Common myeloid progenitor, CD34-positive (primary cell): ENCODE measurements at regions not wholly inside any gene's neighbourhood (a gene's known extent, or its start where the extent isn't known, plus 50 kb on each side); places are given as distances from the start of the nearest gene placed in this dataset.
"Not testable (repeated sequence)": the region's sequence is repeated elsewhere in the genome, so short reads cannot be mapped to it uniquely, and the experiment has no call there.

Experiments used
- CTCF ChIA-PET: fragments of 350-600 bp; sonication (Branson Sonifier 250); formaldehyde crosslinking; loops from one replicate; lab custom pipeline; 2021; ENCODE audit warnings: antibody characterized with exemption; lab: Charles Lee
- POLR2A ChIA-PET: fragments of 350-600 bp; sonication (Branson Sonifier 250); formaldehyde crosslinking; loops from one replicate; lab custom pipeline; 2021; ENCODE audit warnings: antibody characterized with exemption; lab: Charles Lee
- DNase-seq, 3 donors: peaks; one replicate each; pipeline versions ENCODE4 v3.0.0 to v3.0.0-alpha.2; 2013
- H3K27ac ChIP-seq, 2 experiments: 1 replicate in 1 of 2; 2 replicates in 1 of 2; pipeline ENCODE4 v1.7.0; 2013; ENCODE audit warnings: inconsistent platforms in 2 of 2, low read length in 2 of 2, mild to moderate bottlenecking in 2 of 2, low read depth in 1 of 2, moderate library complexity in 1 of 2; ENCODE audit not compliant: severe bottlenecking in 2 of 2, insufficient read depth in 1 of 2, poor library complexity in 1 of 2
- H3K27me3 ChIP-seq, 5 experiments: replicated peaks in 2 of 5; 1 replicate in 3 of 5; 2 replicates in 2 of 5; pipeline versions ENCODE4 v1.6.1 to v1.7.0; 2013; ENCODE audit warnings: low read length in 4 of 5, mild to moderate bottlenecking in 2 of 5, moderate library complexity in 2 of 5, inconsistent platforms in 1 of 5; ENCODE audit not compliant: insufficient read depth in 5 of 5, control insufficient read depth in 4 of 5
- H3K36me3 ChIP-seq, 4 experiments: 1 replicate in 2 of 4; 2 replicates in 2 of 4; pipeline versions ENCODE4 v1.6.1 to v1.7.0; 2013; ENCODE audit warnings: low read length in 3 of 4, control low read depth in 1 of 4, mild to moderate bottlenecking in 1 of 4; ENCODE audit not compliant: control insufficient read depth in 4 of 4, insufficient read depth in 4 of 4
- H3K4me1 ChIP-seq, 4 experiments: 1 replicate in 3 of 4; 2 replicates in 1 of 4; pipeline versions ENCODE4 v1.6.1 to v1.7.1; 2013; ENCODE audit warnings: low read length in 3 of 4, mild to moderate bottlenecking in 3 of 4, control low read depth in 1 of 4, inconsistent platforms in 1 of 4, moderate library complexity in 1 of 4; ENCODE audit not compliant: control insufficient read depth in 4 of 4, insufficient read depth in 4 of 4; ENCODE audit errors: control extremely low read depth in 1 of 4
- H3K4me3 ChIP-seq, 7 experiments: 1 replicate in 4 of 7; 2 replicates in 3 of 7; pipeline versions ENCODE4 v1.5.1 to v1.7.0; 2013; ENCODE audit warnings: mild to moderate bottlenecking in 7 of 7, low read length in 6 of 7, moderate library complexity in 6 of 7, inconsistent platforms in 2 of 7, low read depth in 2 of 7, control low read depth in 1 of 7; ENCODE audit not compliant: insufficient read depth in 4 of 7, control insufficient read depth in 1 of 7; ENCODE audit errors: extremely low read depth in 1 of 7
- H3K9me3 ChIP-seq, 5 experiments: 1 replicate in 4 of 5; 2 replicates in 1 of 5; pipeline versions ENCODE4 v1.6.1 to v1.7.1; 2013; ENCODE audit warnings: low read length in 4 of 5, mild to moderate bottlenecking in 2 of 5, inconsistent platforms in 1 of 5, low read depth in 1 of 5, moderate library complexity in 1 of 5; ENCODE audit not compliant: control insufficient read depth in 4 of 5, insufficient read depth in 2 of 5; ENCODE audit errors: control extremely low read depth in 1 of 5
- WGBS: methylation state at CpG from one replicate; pipeline ENCODE4 v1.1.5; 2013; ENCODE audit not compliant: insufficient coverage; 5-methylcytosine and 5-hydroxymethylcytosine counted together

GRCh38 chr5:144596517-144596916, 425.8 kb downstream of the KCTD16 start:
- CTCF ChIA-PET: interaction anchor here (1.0 kb wide), 1 partner anchor 11 kb away, joined by 3 read pairs; no protein-coding TSS in a partner anchor
- Histone ChIP-seq H3K4me3 (no peak overlapping the region), H3K36me3 (no peaks in the 10 kb centered on the region), H3K27ac (no peak overlapping the region), H3K27me3 (peaks cover 0 to 19% (median 13%) of the 10 kb centered on the region in 5 experiments), H3K4me1 (no peaks in the 10 kb centered on the region), H3K9me3 (peaks cover 0 to 4% (median 0%) of the 10 kb centered on the region in 5 experiments)
- POLR2A ChIA-PET: no interaction called here
- DNase-seq: no peak
- 100% methylated on average over 1 of the region's 2 CpGs for WGBS

- H3K9me3 ChIP-seq: peaks cover 0 to 4% (median 0%) of the 10 kb centered on the region in 5 experiments
- CTCF ChIA-PET: no interaction called here
- H3K4me1 ChIP-seq: no peaks in the 10 kb centered on the region
- H3K27ac ChIP-seq: no peak overlapping the region
- WGBS: 94% methylated on average over 24 of the region's 25 CpGs
- no peaks in the 10 kb centered on the region for H3K36me3 ChIP-seq
- POLR2A ChIA-PET: no interaction called here
- peaks cover 0 to 19% (median 11%) of the 10 kb centered on the region in 5 experiments for H3K27me3 ChIP-seq
- DNase-seq: no peak
- H3K4me3 ChIP-seq: no peak overlapping the region
Observed at GRCh38 chr5:144594919-144595318, 424.2 kb downstream of the KCTD16 start.

- H3K36me3 ChIP-seq, CTCF ChIA-PET, H3K4me3 ChIP-seq, H3K4me1 ChIP-seq, DNase-seq, H3K27ac ChIP-seq, POLR2A ChIA-PET, H3K9me3 ChIP-seq: not testable (repeated sequence)
- WGBS: 93% methylated on average over 2 of the region's 4 CpGs
- peaks cover 0 to 19% (median 11%) of the 10 kb centered on the region in 5 experiments for H3K27me3 ChIP-seq
Observed at GRCh38 chr5:144594234-144594633, 423.6 kb downstream of the KCTD16 start.

- CTCF ChIA-PET: interaction anchor here (1.4 kb wide), 1 partner anchor 11 kb away, joined by 3 read pairs; no protein-coding TSS in a partner anchor
- H3K36me3 ChIP-seq: no peaks in the 10 kb centered on the region
- no peaks in the 10 kb centered on the region for H3K4me1 ChIP-seq
- no peak overlapping the region for H3K4me3 ChIP-seq
- no peak overlapping the region for H3K27ac ChIP-seq
- DNase-seq: no peak
- POLR2A ChIA-PET: no interaction called here
- no peaks in the 10 kb centered on the region for H3K27me3 ChIP-seq
- no peaks in the 10 kb centered on the region for H3K9me3 ChIP-seq
- 61% methylated on average over 3 of the region's 5 CpGs for WGBS
Observed at GRCh38 chr5:144585681-144586080, 415.0 kb downstream of the KCTD16 start.

- no peaks in the 10 kb centered on the region for H3K27me3 ChIP-seq
- no peak overlapping the region for H3K27ac ChIP-seq
- ChIA-PET POLR2A (no interaction called here), CTCF (no interaction called here)
- H3K36me3 ChIP-seq: no peaks in the 10 kb centered on the region
- no peak for DNase-seq
- no peaks in the 10 kb centered on the region for H3K4me1 ChIP-seq
- WGBS: 97% methylated on average over 7 of the region's 7 CpGs
- no peak overlapping the region for H3K4me3 ChIP-seq
- H3K9me3 ChIP-seq: peaks cover 0 to 1% (median 0%) of the 10 kb centered on the region in 5 experiments
Observed at GRCh38 chr5:144583541-144584449, 413.1 kb downstream of the KCTD16 start.

GRCh38 chr5:144582066-144582465, 411.4 kb downstream of the KCTD16 start:
- WGBS: no CpG with 5 or more reads among the region's 3 CpGs
- ChIA-PET CTCF (no interaction called here), POLR2A (no interaction called here)
- Histone ChIP-seq H3K36me3 (no peaks in the 10 kb centered on the region), H3K4me1 (no peaks in the 10 kb centered on the region), H3K27me3 (no peaks in the 10 kb centered on the region), H3K27ac (no peak overlapping the region), H3K4me3 (no peak overlapping the region), H3K9me3 (peaks cover 0 to 1% (median 0%) of the 10 kb centered on the region in 5 experiments)
- DNase-seq: no peak

- DNase-seq: no peak
- Histone ChIP-seq H3K36me3 (no peaks in the 10 kb centered on the region), H3K27ac (no peak overlapping the region), H3K4me1 (no peaks in the 10 kb centered on the region), H3K27me3 (no peaks in the 10 kb centered on the region), H3K4me3 (no peak overlapping the region), H3K9me3 (peaks cover 0 to 1% (median 0%) of the 10 kb centered on the region in 5 experiments)
- POLR2A ChIA-PET: no interaction called here
- CTCF ChIA-PET: no interaction called here
- WGBS: 91% methylated on average over 6 of the region's 9 CpGs
Observed at GRCh38 chr5:144581044-144581443, 410.4 kb downstream of the KCTD16 start.
